Osteocyte (in vitro differentiated cells): ENCODE measurements at regions not wholly inside any gene's neighbourhood (a gene's known extent, or its start where the extent isn't known, plus 50 kb on each side); places are given as distances from the start of the nearest gene placed in this dataset.

Source experiments
- DNase-seq: peaks from one replicate; pipeline ENCODE4 v3.0.0; 2021; ENCODE audit warnings: mixed read lengths; ENCODE audit not compliant: unreplicated experiment; ENCODE audit errors: extremely low spot score
- H3K27ac Mint-ChIP-seq: one replicate; pipeline ENCODE4 v1.8.0; 2021; ENCODE audit warnings: mild to moderate bottlenecking, mixed read lengths; ENCODE audit not compliant: unreplicated experiment
- H3K27me3 Mint-ChIP-seq: one replicate; pipeline ENCODE4 v1.8.0; 2021; ENCODE audit warnings: mixed read lengths; ENCODE audit not compliant: unreplicated experiment
- H3K36me3 Mint-ChIP-seq: one replicate; pipeline ENCODE4 v1.8.0; 2021; ENCODE audit warnings: mixed read lengths; ENCODE audit not compliant: unreplicated experiment
- H3K4me1 Mint-ChIP-seq: one replicate; pipeline ENCODE4 v1.8.0; 2021; ENCODE audit warnings: mixed read lengths; ENCODE audit not compliant: unreplicated experiment
- H3K4me3 Mint-ChIP-seq: one replicate; pipeline ENCODE4 v1.8.0; 2021; ENCODE audit warnings: mild to moderate bottlenecking, moderate library complexity, mixed read lengths; ENCODE audit not compliant: unreplicated experiment
- H3K9me3 Mint-ChIP-seq: one replicate; pipeline ENCODE4 v1.8.0; 2021; ENCODE audit warnings: mixed read lengths; ENCODE audit not compliant: unreplicated experiment
- TF ChIP-seq, protein P1 (sequence below): fragments of 200-600 bp; sonication (generic); IDR thresholded peaks from 2 replicates; pipeline ENCODE4 v1.5.0; 2021; ENCODE audit warnings: antibody characterized with exemption, mild to moderate bottlenecking, moderate library complexity

DNA sequence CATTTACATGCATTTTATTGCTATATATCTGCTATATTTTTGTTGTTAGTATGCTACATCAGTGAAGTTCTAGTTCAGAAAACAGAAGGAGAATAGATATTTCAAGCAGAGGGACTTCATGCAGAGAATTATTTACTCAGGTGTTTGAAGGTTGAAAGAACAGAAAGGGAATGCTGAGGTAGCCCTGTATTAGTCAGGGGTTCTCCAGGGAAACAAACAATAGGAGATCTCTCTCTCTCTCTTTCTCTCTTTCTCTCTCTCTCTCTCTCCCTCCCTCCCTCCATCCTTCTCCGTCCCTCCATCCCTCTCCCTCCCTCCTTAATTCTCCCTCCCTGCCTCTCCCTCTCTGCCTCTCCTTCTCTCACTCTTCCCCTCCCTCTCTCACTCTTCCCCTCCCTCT is 114.3 kb upstream of the TDRD3 start:
- H3K4me1 Mint-ChIP-seq: peaks cover 8% of the 10 kb centered on the region
- H3K4me3 Mint-ChIP-seq: no peak overlapping the region
- H3K27ac Mint-ChIP-seq: no peak overlapping the region
- no peaks in the 10 kb centered on the region for H3K36me3 Mint-ChIP-seq
- H3K9me3 Mint-ChIP-seq: no peaks in the 10 kb centered on the region
- H3K27me3 Mint-ChIP-seq: peaks cover 6% of the 10 kb centered on the region
- TF ChIP-seq, protein P1, sequence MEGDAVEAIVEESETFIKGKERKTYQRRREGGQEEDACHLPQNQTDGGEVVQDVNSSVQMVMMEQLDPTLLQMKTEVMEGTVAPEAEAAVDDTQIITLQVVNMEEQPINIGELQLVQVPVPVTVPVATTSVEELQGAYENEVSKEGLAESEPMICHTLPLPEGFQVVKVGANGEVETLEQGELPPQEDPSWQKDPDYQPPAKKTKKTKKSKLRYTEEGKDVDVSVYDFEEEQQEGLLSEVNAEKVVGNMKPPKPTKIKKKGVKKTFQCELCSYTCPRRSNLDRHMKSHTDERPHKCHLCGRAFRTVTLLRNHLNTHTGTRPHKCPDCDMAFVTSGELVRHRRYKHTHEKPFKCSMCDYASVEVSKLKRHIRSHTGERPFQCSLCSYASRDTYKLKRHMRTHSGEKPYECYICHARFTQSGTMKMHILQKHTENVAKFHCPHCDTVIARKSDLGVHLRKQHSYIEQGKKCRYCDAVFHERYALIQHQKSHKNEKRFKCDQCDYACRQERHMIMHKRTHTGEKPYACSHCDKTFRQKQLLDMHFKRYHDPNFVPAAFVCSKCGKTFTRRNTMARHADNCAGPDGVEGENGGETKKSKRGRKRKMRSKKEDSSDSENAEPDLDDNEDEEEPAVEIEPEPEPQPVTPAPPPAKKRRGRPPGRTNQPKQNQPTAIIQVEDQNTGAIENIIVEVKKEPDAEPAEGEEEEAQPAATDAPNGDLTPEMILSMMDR: no peak
- DNase-seq: no peak

DNA sequence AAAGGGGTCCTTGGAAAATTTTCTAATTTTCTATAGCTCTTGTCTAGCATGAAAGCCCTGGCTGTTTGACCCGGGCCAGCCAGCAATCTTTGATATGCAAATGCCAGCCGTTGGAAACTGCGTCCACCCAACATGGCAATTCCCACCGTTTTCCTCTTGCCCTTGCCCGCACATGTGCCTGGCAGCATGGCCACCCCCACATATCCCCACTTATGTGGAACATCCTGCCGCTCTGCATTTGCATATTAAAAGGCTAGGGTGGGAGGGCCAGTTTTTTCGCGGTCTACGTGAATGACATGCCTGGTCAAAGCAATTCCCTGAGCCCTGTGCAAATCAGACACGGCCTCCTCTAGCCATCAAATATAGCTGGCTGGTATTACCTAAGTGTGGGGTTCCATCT is 110.3 kb upstream of the TDRD3 start:
- DNase-seq: no peak
- Mint-ChIP-seq H3K4me3 (no peak overlapping the region), H3K27me3 (peaks cover 5% of the 10 kb centered on the region), H3K27ac (no peak overlapping the region), H3K4me1 (peaks cover 8% of the 10 kb centered on the region), H3K9me3 (no peaks in the 10 kb centered on the region), H3K36me3 (no peaks in the 10 kb centered on the region)
- TF ChIP-seq, protein P1: no peak

DNA sequence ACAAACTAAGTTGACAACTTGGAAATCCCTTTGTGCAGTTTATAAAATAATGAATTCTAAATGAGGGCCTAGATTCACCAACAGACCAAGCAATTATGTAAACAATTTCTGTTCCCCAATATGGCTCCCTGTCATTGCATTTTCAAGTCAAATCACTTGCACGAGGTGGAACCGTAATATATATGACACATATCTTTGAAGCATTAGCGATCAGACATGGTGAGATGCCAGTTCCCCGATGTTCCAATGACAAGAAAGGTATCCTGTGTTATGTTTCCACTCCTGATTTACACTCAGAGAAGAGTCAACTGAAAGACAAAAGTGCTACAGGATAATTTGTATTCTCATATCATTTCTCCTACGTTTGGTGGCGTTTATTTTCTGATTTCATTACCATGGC is 108.5 kb upstream of the TDRD3 start:
- H3K36me3 Mint-ChIP-seq: no peaks in the 10 kb centered on the region

DNA sequence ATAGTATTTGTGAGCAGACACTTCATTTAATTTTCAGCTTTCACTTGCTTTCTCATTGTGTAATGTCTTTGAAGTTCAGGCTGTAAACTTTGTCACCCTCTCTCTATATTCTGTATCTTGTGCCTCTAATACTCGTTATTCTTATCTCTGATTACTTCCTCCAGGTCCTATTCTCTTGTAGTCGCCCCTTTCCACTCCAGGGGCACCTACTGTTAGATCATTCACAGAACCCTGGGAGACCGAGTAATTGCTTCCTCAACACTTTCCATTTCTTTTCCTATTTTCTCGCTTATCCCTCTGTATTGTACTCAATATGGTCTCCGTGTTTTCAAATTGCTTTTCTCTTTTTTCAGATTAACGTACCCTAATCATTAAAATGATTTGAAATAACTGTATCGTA is 93.9 kb upstream of the TDRD3 start:
- H3K27ac Mint-ChIP-seq: no peak overlapping the region
- no peaks in the 10 kb centered on the region for H3K4me1 Mint-ChIP-seq
- peaks cover 33% of the 10 kb centered on the region for H3K27me3 Mint-ChIP-seq
- H3K4me3 Mint-ChIP-seq: no peak overlapping the region
- TF ChIP-seq, protein P1: no peak
- H3K36me3 Mint-ChIP-seq: no peaks in the 10 kb centered on the region
- no peak for DNase-seq
- peaks cover 5% of the 10 kb centered on the region for H3K9me3 Mint-ChIP-seq

More for the DNA sequence above, 108.5 kb upstream of the TDRD3 start:
- Mint-ChIP-seq H3K27me3 (peaks cover 12% of the 10 kb centered on the region), H3K4me1 (no peaks in the 10 kb centered on the region), H3K9me3 (no peaks in the 10 kb centered on the region), H3K4me3 (no peak overlapping the region), H3K27ac (no peak overlapping the region)
- TF ChIP-seq, protein P1: no peak
- no peak for DNase-seq

DNA sequence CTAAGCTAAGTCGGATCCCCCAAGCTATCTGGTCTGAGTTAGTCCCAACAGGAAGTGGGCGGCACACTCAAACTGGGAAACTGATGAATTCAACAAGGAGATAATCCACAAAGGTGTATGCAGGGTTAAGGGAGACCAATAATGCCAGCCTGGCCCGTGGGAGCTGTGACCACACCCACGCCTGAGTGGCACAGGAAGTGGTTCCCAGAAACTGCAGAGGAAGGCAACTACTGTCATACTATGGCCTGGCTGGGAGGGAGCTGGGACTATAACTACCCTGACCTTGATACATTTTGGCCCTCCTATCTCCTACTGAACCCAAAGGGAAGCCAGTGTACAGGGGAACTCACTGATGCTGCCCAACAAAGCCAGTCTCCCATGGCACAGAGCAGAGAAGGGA is 85.5 kb upstream of the TDRD3 start:
- H3K4me3 Mint-ChIP-seq: no peak overlapping the region
- H3K36me3 Mint-ChIP-seq: no peaks in the 10 kb centered on the region
- H3K9me3 Mint-ChIP-seq: peaks cover 5% of the 10 kb centered on the region
- H3K27ac Mint-ChIP-seq: no peak overlapping the region
- H3K4me1 Mint-ChIP-seq: peaks cover 14% of the 10 kb centered on the region
- no peak for DNase-seq
- peaks cover 4% of the 10 kb centered on the region for H3K27me3 Mint-ChIP-seq
- TF ChIP-seq, protein P1: no peak
